CD4-positive, alpha-beta T cell (primary cell): ENCODE measurements at regions not wholly inside any gene's neighbourhood (a gene's known extent, or its start where the extent isn't known, plus 50 kb on each side); places are given as distances from the start of the nearest gene placed in this dataset.

ENCODE experiments used
- ATAC-seq: fragments of 200-7000 bp; cut with Tn5 transposase; one replicate; pipeline ENCODE4 v1.10.0; 2022; ENCODE audit warnings: mild to moderate bottlenecking; ENCODE audit not compliant: poor library complexity
- CTCF ChIA-PET: fragments of 350-600 bp; sonication (Branson Sonifier 250); formaldehyde crosslinking; loops from one replicate; lab custom pipeline; 2021; ENCODE audit warnings: antibody characterized with exemption, inconsistent platforms; lab: Charles Lee
- POLR2A ChIA-PET: fragments of 350-600 bp; sonication (Branson Sonifier 250); formaldehyde crosslinking; loops from one replicate; lab custom pipeline; 2021; ENCODE audit warnings: antibody characterized with exemption, inconsistent platforms; lab: Charles Lee
- DNase-seq, 14 experiments: peaks; one replicate each; pipeline ENCODE4 v3.0.0-alpha.2; 2013 to 2020; ENCODE audit warnings: mixed read lengths in 2 of 14
- H3K27ac ChIP-seq, 2 donors: one replicate each; pipeline versions ENCODE4 v1.5.1 to v1.7.0; 2013; ENCODE audit warnings: low read length in 2 of 2, low read depth in 1 of 2, mild to moderate bottlenecking in 1 of 2
- H3K27me3 ChIP-seq, 2 experiments: 1 replicate in 1 of 2; 2 replicates in 1 of 2; pipeline versions ENCODE4 v1.6.1 to v1.7.0; 2013; ENCODE audit warnings: low read length in 2 of 2, control low read depth in 1 of 2, mild to moderate bottlenecking in 1 of 2, moderate library complexity in 1 of 2; ENCODE audit not compliant: insufficient read depth in 2 of 2, control insufficient read depth in 1 of 2
- H3K36me3 ChIP-seq: one replicate; pipeline ENCODE4 v1.6.1; 2013; ENCODE audit warnings: low read length, control low read depth; ENCODE audit not compliant: insufficient read depth
- H3K4me1 ChIP-seq: one replicate; pipeline ENCODE4 v1.6.1; 2013; ENCODE audit warnings: low read length, control low read depth; ENCODE audit not compliant: insufficient read depth
- H3K4me3 ChIP-seq: one replicate; pipeline ENCODE4 v1.5.1; 2013; ENCODE audit warnings: mild to moderate bottlenecking, low read length, moderate library complexity
- H3K9me3 ChIP-seq, 2 experiments: 1 replicate in 1 of 2; 2 replicates in 1 of 2; pipeline versions ENCODE4 v1.6.1 to v1.7.0; 2013; ENCODE audit warnings: low read length in 2 of 2, mild to moderate bottlenecking in 2 of 2, control low read depth in 1 of 2, moderate library complexity in 1 of 2; ENCODE audit not compliant: control insufficient read depth in 1 of 2, insufficient read depth in 1 of 2
- H3K27ac Mint-ChIP-seq: one replicate; pipeline ENCODE4 v1.8.0; 2020; ENCODE audit warnings: mixed read lengths
- H3K27me3 Mint-ChIP-seq: one replicate; pipeline ENCODE4 v1.8.0; 2021; ENCODE audit warnings: mixed read lengths
- H3K36me3 Mint-ChIP-seq: one replicate; pipeline ENCODE4 v1.8.0; 2021; ENCODE audit warnings: low read depth, mixed read lengths
- H3K4me1 Mint-ChIP-seq: one replicate; pipeline ENCODE4 v1.8.0; 2021; ENCODE audit warnings: low read depth, mixed read lengths
- H3K4me3 Mint-ChIP-seq: one replicate; pipeline ENCODE4 v1.8.0; 2020; ENCODE audit warnings: mild to moderate bottlenecking, mixed read lengths
- H3K9me3 Mint-ChIP-seq: one replicate; pipeline ENCODE4 v1.8.0; 2020; ENCODE audit warnings: mixed read lengths
- CTCF ChIP-seq: fragments of 200-600 bp; IDR thresholded peaks from one replicate; pipeline ENCODE4 v1.8.0; 2022; ENCODE audit warnings: antibody characterized with exemption, mild to moderate bottlenecking
- intact Hi-C, 2 experiments: fragments of 100-400 bp; cut with DNase I in 1 of 2; cut with micrococcal nuclease in 1 of 2; formaldehyde crosslinking; loops; one replicate each; pipeline versions ENCODE4 v1.15.1 to v1.9.0; 2023 to 2025; cut with DNase I, micrococcal nuclease

- TF ChIP-seq CTCF: no peak
- no peaks in the 10 kb centered on the region for H3K4me1 ChIP-seq
- no peaks in the 10 kb centered on the region for H3K36me3 ChIP-seq
- no peak overlapping the region for H3K27ac ChIP-seq
- Mint-ChIP-seq H3K4me3 (no peak overlapping the region), H3K27ac (no peak overlapping the region), H3K27me3 (no peaks in the 10 kb centered on the region), H3K4me1 (no peaks in the 10 kb centered on the region), H3K36me3 (no peaks in the 10 kb centered on the region), H3K9me3 (no peaks in the 10 kb centered on the region)
- DNase-seq (no peak), ATAC-seq (no peak)
- intact Hi-C loops: no loop called here
- POLR2A ChIA-PET: no interaction called here
- CTCF ChIA-PET: no interaction called here
- no peak overlapping the region for H3K4me3 ChIP-seq
- H3K9me3 ChIP-seq: no peaks in the 10 kb centered on the region
- no peaks in the 10 kb centered on the region for H3K27me3 ChIP-seq
Measured at GRCh38 chr6:14831937-14832336, 413.9 kb upstream of the JARID2 start.

GRCh38 chr6:14832427-14832826 is 413.4 kb upstream of the JARID2 start:
- CTCF ChIA-PET: no interaction called here
- no peaks in the 10 kb centered on the region for H3K4me1 Mint-ChIP-seq

GRCh38 chr6:14834851-14835530 is 410.9 kb upstream of the JARID2 start:
- DNase-seq (no peak), ATAC-seq (no peak)
- H3K9me3 ChIP-seq: no peaks in the 10 kb centered on the region
- no peak overlapping the region for H3K27ac ChIP-seq
- ChIA-PET POLR2A (no interaction called here), CTCF (no interaction called here)
- no peaks in the 10 kb centered on the region for H3K9me3 Mint-ChIP-seq
- H3K36me3 Mint-ChIP-seq: no peaks in the 10 kb centered on the region
- no peaks in the 10 kb centered on the region for H3K27me3 ChIP-seq
- no peak overlapping the region for H3K4me3 ChIP-seq
- no peaks in the 10 kb centered on the region for H3K36me3 ChIP-seq
- TF ChIP-seq CTCF: no peak
- no peaks in the 10 kb centered on the region for H3K4me1 Mint-ChIP-seq
- no peaks in the 10 kb centered on the region for H3K27me3 Mint-ChIP-seq
- H3K27ac Mint-ChIP-seq: no peak overlapping the region
- H3K4me3 Mint-ChIP-seq: no peak overlapping the region
- H3K4me1 ChIP-seq: no peaks in the 10 kb centered on the region
- intact Hi-C loops: no loop called here

More at GRCh38 chr6:14832427-14832826, 413.4 kb upstream of the JARID2 start:
- POLR2A ChIA-PET: no interaction called here
- ATAC-seq (no peak), DNase-seq (no peak)
- Histone ChIP-seq H3K9me3 (no peaks in the 10 kb centered on the region), H3K4me3 (no peak overlapping the region), H3K4me1 (no peaks in the 10 kb centered on the region), H3K27me3 (no peaks in the 10 kb centered on the region), H3K27ac (no peak overlapping the region), H3K36me3 (no peaks in the 10 kb centered on the region)
- TF ChIP-seq CTCF: no peak
- no peaks in the 10 kb centered on the region for H3K9me3 Mint-ChIP-seq
- H3K4me3 Mint-ChIP-seq: no peak overlapping the region
- no peaks in the 10 kb centered on the region for H3K36me3 Mint-ChIP-seq
- H3K27me3 Mint-ChIP-seq: no peaks in the 10 kb centered on the region
- H3K27ac Mint-ChIP-seq: no peak overlapping the region
- intact Hi-C loops: no loop called here
